NB4 (cell line): ENCODE measurements at regions not wholly inside any gene's neighbourhood (a gene's known extent, or its start where the extent isn't known, plus 50 kb on each side); places are given as distances from the start of the nearest gene placed in this dataset.
A peak's percentile ranks its signal among the peaks of the same experiment; 100 is the strongest.

Experiments
- DNase-seq: peaks from one replicate; pipeline ENCODE4 v3.0.0; 2010; ENCODE audit warnings: low read depth
- H3K4me3 ChIP-seq: one replicate; pipeline ENCODE4 v1.5.1; 2011; ENCODE audit warnings: mild to moderate bottlenecking, low read depth, low read length, moderate library complexity
- MYC ChIP-seq: IDR thresholded peaks from 2 replicates; pipeline ENCODE4 v1.6.1; 2011; ENCODE audit warnings: low read depth, low read length
- POLR2A ChIP-seq: IDR thresholded peaks from 2 replicates; pipeline ENCODE4 v1.6.1; 2011; ENCODE audit warnings: mild to moderate bottlenecking; ENCODE audit not compliant: insufficient read length; ENCODE audit errors: extremely low read depth
- TF ChIP-seq, protein P1 (sequence below): IDR thresholded peaks from 2 replicates; pipeline ENCODE4 v1.6.1; 2011; ENCODE audit warnings: low read depth, low read length
- TF ChIP-seq, protein P2 (sequence below): IDR thresholded peaks from one replicate; pipeline ENCODE4 v1.5.1; 2012; ENCODE audit warnings: low read depth, low read length

DNA sequence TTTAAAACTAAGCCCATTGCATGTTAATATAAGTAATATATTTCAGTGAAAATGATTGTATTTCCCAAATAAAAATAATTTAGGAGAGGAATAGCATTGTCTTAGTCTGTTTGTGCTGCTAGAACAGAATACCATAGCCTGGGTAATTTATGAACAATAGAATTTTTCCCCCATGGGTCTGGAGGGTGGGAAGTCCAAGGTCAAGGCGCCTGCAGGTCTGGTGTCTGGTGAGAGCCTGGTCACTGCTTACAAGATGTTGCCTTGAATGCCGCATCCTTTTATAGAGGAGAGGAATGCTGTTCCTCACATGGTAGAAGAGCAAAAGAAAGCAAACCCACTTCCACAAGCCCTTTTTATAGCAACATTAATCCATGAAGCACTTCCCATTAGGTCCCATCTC, 161.3 kb upstream of the ZFHX3 start:
- TF ChIP-seq, protein P1, sequence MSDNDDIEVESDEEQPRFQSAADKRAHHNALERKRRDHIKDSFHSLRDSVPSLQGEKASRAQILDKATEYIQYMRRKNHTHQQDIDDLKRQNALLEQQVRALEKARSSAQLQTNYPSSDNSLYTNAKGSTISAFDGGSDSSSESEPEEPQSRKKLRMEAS: no peak
- TF ChIP-seq MYC: no peak
- TF ChIP-seq, protein P2, sequence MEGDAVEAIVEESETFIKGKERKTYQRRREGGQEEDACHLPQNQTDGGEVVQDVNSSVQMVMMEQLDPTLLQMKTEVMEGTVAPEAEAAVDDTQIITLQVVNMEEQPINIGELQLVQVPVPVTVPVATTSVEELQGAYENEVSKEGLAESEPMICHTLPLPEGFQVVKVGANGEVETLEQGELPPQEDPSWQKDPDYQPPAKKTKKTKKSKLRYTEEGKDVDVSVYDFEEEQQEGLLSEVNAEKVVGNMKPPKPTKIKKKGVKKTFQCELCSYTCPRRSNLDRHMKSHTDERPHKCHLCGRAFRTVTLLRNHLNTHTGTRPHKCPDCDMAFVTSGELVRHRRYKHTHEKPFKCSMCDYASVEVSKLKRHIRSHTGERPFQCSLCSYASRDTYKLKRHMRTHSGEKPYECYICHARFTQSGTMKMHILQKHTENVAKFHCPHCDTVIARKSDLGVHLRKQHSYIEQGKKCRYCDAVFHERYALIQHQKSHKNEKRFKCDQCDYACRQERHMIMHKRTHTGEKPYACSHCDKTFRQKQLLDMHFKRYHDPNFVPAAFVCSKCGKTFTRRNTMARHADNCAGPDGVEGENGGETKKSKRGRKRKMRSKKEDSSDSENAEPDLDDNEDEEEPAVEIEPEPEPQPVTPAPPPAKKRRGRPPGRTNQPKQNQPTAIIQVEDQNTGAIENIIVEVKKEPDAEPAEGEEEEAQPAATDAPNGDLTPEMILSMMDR: no peak
- no peak for TF ChIP-seq POLR2A
- no peak overlapping the region for H3K4me3 ChIP-seq
- no peak for DNase-seq

DNA sequence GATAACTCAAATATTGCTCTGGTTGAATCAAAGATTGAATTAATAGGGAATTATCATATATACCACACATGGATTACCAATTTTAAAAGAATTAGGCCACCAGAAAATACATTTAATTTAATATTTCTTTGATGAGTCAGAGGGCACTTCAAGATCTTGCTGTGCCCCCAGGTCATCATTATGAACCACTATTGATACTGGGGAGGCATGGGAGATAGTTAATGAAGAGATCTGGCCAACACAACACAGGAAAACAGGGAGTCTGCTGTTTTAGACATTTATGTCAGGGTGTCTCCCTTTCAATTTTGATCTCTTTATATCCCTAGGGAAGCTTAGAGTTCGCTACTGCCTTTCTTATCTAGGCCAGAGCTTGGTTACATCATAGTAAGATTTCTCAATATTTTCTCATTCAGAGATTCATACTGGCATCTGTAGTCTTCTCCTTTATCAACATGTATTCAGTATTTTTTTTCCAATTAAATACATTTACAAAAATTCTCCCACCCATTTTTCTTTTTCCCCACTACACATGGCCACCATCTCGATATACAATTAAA, 158.3 kb upstream of the ZFHX3 start:
- TF ChIP-seq MYC (no peak), POLR2A (no peak)
- TF ChIP-seq, protein P2: no peak
- TF ChIP-seq, protein P1: no peak
- peak; percentile 22 for DNase-seq

DNA sequence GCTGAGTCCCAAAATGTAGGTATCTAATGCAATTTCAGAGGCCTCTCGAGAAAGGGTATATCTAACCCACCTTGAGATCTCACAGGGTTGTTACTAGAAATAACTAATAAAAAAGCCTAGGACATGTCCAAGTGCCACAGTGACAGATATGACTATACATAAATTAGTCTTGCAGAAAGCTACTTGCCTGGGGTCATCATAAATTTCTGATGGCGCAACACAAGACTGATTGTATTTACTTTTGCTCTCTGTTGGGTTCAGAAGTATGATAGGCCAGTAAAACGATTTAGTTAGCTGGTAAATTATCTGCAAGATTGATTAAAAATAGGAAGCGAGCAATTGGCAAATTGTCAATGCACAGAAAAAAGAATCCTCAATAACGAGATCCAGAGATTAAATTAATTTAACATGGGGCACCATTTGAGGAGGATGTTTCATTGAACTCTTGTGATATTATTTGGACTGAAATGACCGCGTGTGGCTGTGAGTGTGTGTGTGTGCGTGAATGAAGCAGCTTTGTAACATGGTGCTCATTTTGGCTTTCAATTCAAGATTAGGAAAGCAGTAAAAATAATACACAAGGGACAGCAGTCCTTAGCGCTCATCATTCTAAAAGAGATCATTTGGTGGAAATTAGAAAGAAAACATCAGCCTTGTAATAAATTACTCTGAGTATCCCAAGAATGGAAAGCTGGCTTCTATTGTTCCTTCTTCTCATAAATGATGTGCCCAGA, 157.4 kb upstream of the ZFHX3 start:
- no peak overlapping the region for H3K4me3 ChIP-seq
- DNase-seq: no peak
- TF ChIP-seq, protein P2: no peak
- TF ChIP-seq, protein P1: no peak
- TF ChIP-seq POLR2A: no peak
- no peak for TF ChIP-seq MYC

More for the DNA sequence above, 158.3 kb upstream of the ZFHX3 start:
- H3K4me3 ChIP-seq: no peak overlapping the region

DNA sequence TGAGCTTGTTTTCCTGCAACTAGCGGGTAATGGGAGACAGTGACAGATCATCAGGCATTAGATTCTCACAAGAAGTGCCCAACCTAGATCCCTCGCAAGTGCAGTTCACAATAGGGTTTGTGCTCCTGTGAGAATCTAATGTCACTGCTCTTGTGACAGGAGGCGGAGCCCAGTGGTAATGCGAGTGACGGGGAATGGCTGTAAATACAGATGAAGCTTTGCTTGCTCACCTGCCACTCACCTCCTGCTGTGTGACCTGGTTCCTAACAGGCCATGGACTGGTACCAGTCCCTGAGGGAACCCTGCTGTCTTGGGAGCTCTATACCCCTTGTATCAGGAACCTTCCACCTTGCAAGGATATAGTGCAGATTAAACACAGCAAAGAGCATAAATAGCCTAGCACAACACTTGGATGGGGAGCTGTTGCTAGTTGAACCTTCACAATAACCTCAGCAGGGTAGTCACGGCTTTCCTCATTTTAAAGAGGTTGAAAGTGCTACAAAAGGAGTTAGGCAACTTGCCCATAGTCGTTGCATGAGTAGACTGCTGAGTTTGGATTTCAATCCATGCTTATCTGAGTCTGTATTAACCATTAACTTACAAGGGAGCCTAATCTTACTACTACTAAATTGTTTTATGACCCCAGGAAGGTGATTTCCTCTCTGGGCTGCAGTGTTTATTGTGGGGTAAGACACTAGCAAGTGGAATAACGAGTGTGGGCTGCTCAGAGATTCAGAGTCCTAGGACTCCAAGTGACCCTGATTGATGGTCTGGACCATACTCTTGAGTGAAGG, 156.6 kb upstream of the ZFHX3 start:
- no peak for DNase-seq
- TF ChIP-seq, protein P2: no peak
- no peak for TF ChIP-seq MYC
- TF ChIP-seq, protein P1: no peak
- no peak for TF ChIP-seq POLR2A
- no peak overlapping the region for H3K4me3 ChIP-seq

DNA sequence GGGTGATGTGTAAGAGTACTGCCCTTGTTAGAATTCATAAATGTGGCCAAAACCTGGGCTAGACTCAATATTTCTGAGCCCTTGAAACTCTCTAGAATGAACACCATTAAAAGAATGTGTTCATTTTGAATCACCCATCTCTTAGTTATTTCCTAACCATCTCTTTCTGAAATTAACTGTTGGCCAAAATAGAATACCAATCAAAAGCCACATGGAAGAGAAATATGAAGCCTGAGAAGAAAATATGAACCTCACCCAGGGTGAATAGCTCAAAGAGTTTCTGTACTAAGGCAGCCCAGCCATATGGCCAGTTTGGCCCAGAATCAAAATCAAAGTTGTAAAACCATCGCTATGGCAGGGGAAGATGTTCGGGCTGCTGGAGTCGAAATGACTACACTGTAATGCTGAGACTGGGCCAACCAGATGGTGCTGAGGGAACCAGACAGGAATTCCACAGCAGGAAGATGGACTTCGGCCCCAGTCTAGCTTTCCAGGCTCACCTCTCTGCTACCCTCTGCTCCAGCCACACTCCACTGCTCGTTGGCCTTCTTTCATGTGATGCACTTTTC, 154.3 kb upstream of the ZFHX3 start:
- TF ChIP-seq MYC: no peak
- TF ChIP-seq, protein P2: no peak
- TF ChIP-seq POLR2A: no peak
- TF ChIP-seq, protein P1: no peak
- H3K4me3 ChIP-seq: no peak overlapping the region
- DNase-seq: no peak
